ENCODE measurements at regions not wholly inside any gene's neighbourhood (a gene's known extent, or its start where the extent isn't known, plus 50 kb on each side); places are given as distances from the start of the nearest gene placed in this dataset.
"Not testable (repeated sequence)": the region's sequence is repeated elsewhere in the genome, so short reads cannot be mapped to it uniquely, and the experiment has no call there.

DNA sequence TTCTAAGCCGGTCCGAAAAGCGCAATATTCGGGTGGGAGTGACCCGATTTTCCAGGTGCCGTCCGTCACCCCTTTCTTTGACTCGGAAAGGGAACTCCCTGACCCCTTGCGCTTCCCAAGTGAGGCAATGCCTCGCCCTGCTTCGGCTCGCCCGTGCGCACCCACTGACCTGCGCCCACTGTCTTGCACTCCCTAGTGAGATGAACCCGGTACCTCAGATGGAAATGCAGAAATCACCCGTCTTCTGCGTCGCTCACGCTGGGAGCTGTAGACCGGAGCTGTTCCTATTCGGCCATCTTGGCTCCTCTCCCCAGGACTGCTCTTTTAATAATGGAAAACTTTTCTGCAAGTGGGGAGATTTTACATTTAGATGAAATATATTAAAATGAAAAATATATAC, 297.5 kb downstream of the LNPK start:
- H3K27me3 Mint-ChIP-seq = peaks cover 20% of the 10 kb centered on the region
- not testable (repeated sequence) for H3K36me3 Mint-ChIP-seq, H3K9me3 Mint-ChIP-seq, H3K27ac Mint-ChIP-seq, H3K4me3 Mint-ChIP-seq, DNase-seq, H3K4me1 Mint-ChIP-seq

DNA sequence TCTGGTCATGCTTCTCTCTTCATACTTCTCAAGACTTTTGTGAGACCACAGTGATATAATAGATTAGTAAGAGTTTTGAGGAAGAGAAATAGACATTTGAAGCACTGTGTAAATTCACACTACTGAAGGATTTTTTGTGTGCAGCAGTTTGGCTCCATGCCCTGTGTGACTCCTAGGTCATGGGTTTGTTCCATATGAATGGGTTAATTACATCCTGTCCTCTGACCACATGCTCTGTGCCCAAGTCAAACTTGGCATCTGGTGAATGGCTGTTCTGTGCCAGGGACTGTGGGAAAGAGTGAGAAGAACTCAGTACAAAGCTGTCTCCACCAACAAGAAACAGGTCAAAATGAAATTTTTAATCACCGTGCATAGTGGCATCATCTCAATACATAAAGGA, 304.0 kb downstream of the LNPK start:
- Mint-ChIP-seq H3K4me3 (no peak overlapping the region), H3K9me3 (no peaks in the 10 kb centered on the region), H3K27me3 (peaks cover 27% of the 10 kb centered on the region), H3K27ac (no peak overlapping the region), H3K4me1 (no peaks in the 10 kb centered on the region), H3K36me3 (no peaks in the 10 kb centered on the region)
- DNase-seq = no peak

DNA sequence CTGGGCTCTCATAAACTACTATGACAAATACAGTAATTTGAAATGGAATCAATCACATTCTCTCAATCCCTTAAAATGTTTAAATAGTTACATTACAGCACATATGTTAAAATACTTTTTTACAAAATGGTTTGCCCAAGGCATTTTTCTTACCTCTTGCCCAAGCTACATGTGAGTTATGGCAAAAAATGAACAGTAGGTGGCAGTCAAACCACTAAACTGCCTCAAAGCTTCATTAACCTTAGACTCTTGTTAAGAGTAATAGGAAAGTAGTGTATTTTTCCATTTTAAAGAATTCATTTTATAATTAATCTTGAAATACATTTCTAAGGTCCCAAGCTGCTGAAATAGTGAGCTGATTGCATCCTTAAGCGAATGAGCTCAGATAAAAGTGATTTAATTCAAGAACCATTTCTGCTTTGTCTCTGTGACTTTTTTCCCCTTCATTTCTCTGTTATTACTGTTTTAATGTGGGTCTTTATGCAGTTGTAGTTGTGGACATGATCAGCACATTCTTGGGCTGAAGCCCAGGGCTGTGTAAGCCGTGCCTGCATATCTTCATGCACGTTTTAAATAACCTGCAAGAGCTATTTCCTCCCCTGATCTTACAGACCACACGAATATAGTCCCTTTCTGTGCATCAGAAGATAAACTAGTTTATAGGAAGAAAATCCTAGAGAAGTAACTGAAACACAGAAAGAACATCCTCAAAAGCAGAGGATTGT, 311.8 kb downstream of the LNPK start:
- Mint-ChIP-seq H3K9me3 (no peaks in the 10 kb centered on the region), H3K4me3 (no peak overlapping the region), H3K27me3 (peaks cover 23% of the 10 kb centered on the region), H3K36me3 (no peaks in the 10 kb centered on the region), H3K27ac (no peak overlapping the region), H3K4me1 (no peaks in the 10 kb centered on the region)
- DNase-seq = peak; percentile 7

DNA sequence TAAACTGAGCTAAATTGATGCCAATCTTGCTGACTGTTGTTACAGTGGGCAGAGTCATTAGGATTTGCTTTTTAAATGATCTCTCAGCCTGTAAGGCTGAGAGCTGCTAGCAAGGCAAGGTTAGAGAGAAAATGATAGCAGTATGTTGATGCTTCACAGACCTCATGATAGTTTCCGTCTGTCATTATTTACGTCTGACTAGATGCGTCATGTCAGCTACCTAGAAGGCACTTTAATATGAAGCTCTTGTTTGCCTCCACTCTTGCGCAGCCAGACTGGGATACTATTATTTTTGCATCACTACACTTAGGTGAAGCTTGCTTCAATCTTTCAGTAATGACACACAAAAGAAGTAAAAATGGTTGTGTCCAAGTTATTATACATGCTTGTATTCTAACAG, 313.8 kb downstream of the LNPK start:
- H3K36me3 Mint-ChIP-seq = no peaks in the 10 kb centered on the region

DNA sequence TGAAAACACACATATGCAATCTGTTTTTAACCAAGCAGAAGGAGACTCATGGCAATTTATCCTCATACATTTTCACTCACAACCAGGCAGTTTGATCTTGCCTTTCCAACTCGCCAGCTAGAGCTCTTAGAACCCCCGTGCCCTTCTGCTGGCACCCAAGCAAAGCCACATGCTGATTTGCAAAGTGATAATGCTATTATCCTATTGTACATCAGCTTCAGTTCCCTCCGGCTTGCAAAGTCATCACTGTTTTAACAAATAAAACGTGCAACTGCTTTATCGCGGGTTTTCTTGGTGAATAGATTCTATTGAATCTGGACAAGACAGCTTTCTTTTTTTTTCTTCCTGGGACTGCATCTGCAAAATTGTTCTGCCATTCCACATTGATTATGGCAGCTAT, 314.6 kb downstream of the LNPK start:
- Mint-ChIP-seq H3K4me1 (no peaks in the 10 kb centered on the region), H3K27ac (no peak overlapping the region), H3K36me3 (no peaks in the 10 kb centered on the region), H3K9me3 (no peaks in the 10 kb centered on the region), H3K27me3 (peaks cover 31% of the 10 kb centered on the region), H3K4me3 (no peak overlapping the region)
- DNase-seq = no peak

More for the DNA sequence above, 313.8 kb downstream of the LNPK start:
- no peak for DNase-seq
- Mint-ChIP-seq H3K4me3 (no peak overlapping the region), H3K4me1 (no peaks in the 10 kb centered on the region), H3K9me3 (no peaks in the 10 kb centered on the region), H3K27me3 (peaks cover 31% of the 10 kb centered on the region), H3K27ac (no peak overlapping the region)

- H3K27me3 Mint-ChIP-seq = peaks cover 29% of the 10 kb centered on the region
- DNase-seq = no peak
- H3K27ac Mint-ChIP-seq = no peak overlapping the region
- no peaks in the 10 kb centered on the region for H3K9me3 Mint-ChIP-seq
- H3K4me1 Mint-ChIP-seq = no peaks in the 10 kb centered on the region
- no peaks in the 10 kb centered on the region for H3K36me3 Mint-ChIP-seq
- no peak overlapping the region for H3K4me3 Mint-ChIP-seq
Observed at GRCh38 chr2:175686002-175686401, 316.1 kb downstream of the LNPK start.

DNA sequence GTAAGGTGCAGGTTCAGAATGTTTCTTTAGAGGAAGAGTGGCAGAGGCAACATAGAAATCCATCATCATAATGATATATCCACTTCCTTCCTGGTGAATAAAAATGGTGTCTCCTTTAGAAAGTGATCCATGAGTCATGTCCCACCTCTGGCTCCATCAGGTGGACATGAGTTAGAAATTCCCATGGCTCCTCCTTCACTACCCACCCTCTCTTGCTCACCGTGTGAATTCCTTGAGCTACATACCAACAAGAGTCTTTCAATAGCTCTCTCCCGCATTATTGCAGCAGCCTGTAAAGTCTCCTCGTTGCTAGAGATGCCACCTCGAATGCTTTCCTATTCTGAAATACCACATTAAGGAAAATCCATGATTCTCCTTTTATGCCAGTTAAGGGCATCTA, 317.6 kb downstream of the LNPK start:
- Mint-ChIP-seq H3K9me3 (no peaks in the 10 kb centered on the region), H3K36me3 (no peaks in the 10 kb centered on the region), H3K27ac (no peak overlapping the region), H3K4me1 (no peaks in the 10 kb centered on the region), H3K27me3 (peaks cover 23% of the 10 kb centered on the region), H3K4me3 (no peak overlapping the region)
- no peak for DNase-seq

DNA sequence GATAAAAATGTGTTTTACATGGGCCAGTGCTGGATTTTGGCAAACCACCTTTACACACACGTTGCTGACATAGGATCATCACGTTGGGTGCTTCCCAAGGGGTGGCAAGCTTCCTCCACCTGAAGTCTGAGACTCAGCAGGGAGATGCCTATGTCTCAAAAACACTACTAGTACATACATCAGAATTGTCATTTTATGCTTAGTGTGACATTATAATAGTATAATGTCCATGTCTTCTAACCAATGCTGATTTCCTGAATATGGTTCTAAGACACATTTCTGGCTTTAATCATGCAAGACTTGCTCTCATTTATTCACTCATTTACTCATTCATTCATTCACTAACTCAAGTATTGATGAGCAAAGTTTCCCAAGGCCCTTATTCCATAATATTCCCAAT, 322.3 kb downstream of the LNPK start:
- H3K27ac Mint-ChIP-seq = no peak overlapping the region
- no peaks in the 10 kb centered on the region for H3K9me3 Mint-ChIP-seq
- no peaks in the 10 kb centered on the region for H3K36me3 Mint-ChIP-seq
- no peak for DNase-seq
- no peak overlapping the region for H3K4me3 Mint-ChIP-seq
- H3K27me3 Mint-ChIP-seq = peaks cover 21% of the 10 kb centered on the region
- H3K4me1 Mint-ChIP-seq = no peaks in the 10 kb centered on the region

GRCh38 chr2:175679231-175679630, 322.8 kb downstream of the LNPK start:
- peaks cover 19% of the 10 kb centered on the region for H3K27me3 Mint-ChIP-seq
- H3K27ac Mint-ChIP-seq = no peak overlapping the region
- DNase-seq = no peak
- H3K36me3 Mint-ChIP-seq = no peaks in the 10 kb centered on the region
- H3K9me3 Mint-ChIP-seq = no peaks in the 10 kb centered on the region
- H3K4me3 Mint-ChIP-seq = no peak overlapping the region
- H3K4me1 Mint-ChIP-seq = no peaks in the 10 kb centered on the region

DNA sequence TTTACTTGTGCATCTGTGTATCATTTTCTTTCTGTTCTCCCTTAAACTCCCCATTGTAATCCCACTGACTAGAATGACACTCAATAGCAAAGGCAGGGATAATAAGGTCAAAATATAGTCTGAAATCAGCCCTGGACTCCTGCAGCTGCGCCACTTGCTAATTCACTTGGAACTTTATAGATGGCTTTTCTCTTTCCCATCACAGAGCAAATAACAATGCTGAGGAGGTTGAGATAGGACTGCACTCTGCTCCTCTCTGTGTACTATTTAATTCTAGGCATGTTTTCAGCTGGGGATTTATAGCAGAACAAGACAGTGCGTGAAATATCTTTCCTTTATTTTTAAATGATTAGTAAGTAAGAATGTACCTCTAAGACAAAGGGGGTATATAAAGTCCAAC, 324.2 kb downstream of the LNPK start:
- Mint-ChIP-seq H3K9me3 (peaks cover 3% of the 10 kb centered on the region), H3K36me3 (no peaks in the 10 kb centered on the region), H3K4me3 (no peak overlapping the region), H3K27ac (no peak overlapping the region), H3K27me3 (peaks cover 11% of the 10 kb centered on the region), H3K4me1 (no peaks in the 10 kb centered on the region)
- no peak for DNase-seq

- no peaks in the 10 kb centered on the region for H3K4me1 Mint-ChIP-seq
- peaks cover 21% of the 10 kb centered on the region for H3K27me3 Mint-ChIP-seq
- H3K36me3 Mint-ChIP-seq = peaks cover 2% of the 10 kb centered on the region
- no peak for DNase-seq
- no peak overlapping the region for H3K4me3 Mint-ChIP-seq
- H3K9me3 Mint-ChIP-seq = peaks cover 3% of the 10 kb centered on the region
- H3K27ac Mint-ChIP-seq = no peak overlapping the region
Observed at GRCh38 chr2:175676813-175677212, 325.3 kb downstream of the LNPK start.

GRCh38 chr2:175668804-175669203, 333.3 kb downstream of the LNPK start:
- not testable (repeated sequence) for H3K4me3 Mint-ChIP-seq, H3K9me3 Mint-ChIP-seq, H3K36me3 Mint-ChIP-seq, DNase-seq, H3K27ac Mint-ChIP-seq, H3K4me1 Mint-ChIP-seq
- peaks cover 27% of the 10 kb centered on the region for H3K27me3 Mint-ChIP-seq

GRCh38 chr2:175662335-175662734, 339.7 kb downstream of the LNPK start:
- no peak overlapping the region for H3K4me3 Mint-ChIP-seq
- DNase-seq = no peak
- no peaks in the 10 kb centered on the region for H3K36me3 Mint-ChIP-seq
- no peaks in the 10 kb centered on the region for H3K9me3 Mint-ChIP-seq
- no peak overlapping the region for H3K27ac Mint-ChIP-seq
- no peaks in the 10 kb centered on the region for H3K4me1 Mint-ChIP-seq
- peaks cover 16% of the 10 kb centered on the region for H3K27me3 Mint-ChIP-seq

GRCh38 chr2:175648577-175649063, 353.4 kb downstream of the LNPK start:
- Mint-ChIP-seq H3K27me3 (peaks cover 17% of the 10 kb centered on the region), H3K36me3 (no peaks in the 10 kb centered on the region), H3K4me3 (no peak overlapping the region), H3K9me3 (peaks cover 2% of the 10 kb centered on the region), H3K27ac (no peak overlapping the region), H3K4me1 (no peaks in the 10 kb centered on the region)
- DNase-seq = no peak

GRCh38 chr2:175647058-175647457, 355.0 kb downstream of the LNPK start:
- no peak overlapping the region for H3K4me3 Mint-ChIP-seq
- H3K27me3 Mint-ChIP-seq = peaks cover 12% of the 10 kb centered on the region
- H3K9me3 Mint-ChIP-seq = peaks cover 2% of the 10 kb centered on the region
- no peak for DNase-seq
- no peaks in the 10 kb centered on the region for H3K4me1 Mint-ChIP-seq
- H3K27ac Mint-ChIP-seq = no peak overlapping the region
- H3K36me3 Mint-ChIP-seq = no peaks in the 10 kb centered on the region

DNA sequence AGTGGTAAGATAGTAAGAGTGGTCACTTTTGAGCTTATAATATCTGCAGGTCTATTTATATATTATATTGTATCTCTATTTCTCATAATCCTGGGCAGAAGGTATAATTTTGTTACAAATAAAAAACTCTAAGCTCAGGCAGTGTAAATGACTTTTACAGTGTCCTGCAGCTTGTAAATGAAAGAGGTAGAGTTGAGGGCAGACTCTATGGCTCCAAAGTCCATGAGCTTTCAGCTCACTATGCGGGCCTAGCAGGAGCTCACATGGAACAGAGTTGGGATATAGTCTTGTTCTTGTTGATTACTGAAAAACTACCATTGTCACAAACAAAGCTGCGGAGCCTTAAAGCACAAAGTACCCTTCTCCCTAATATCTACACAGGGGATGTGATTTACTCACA, 361.4 kb downstream of the LNPK start:
- peaks cover 9% of the 10 kb centered on the region for H3K27me3 Mint-ChIP-seq
- H3K36me3 Mint-ChIP-seq = no peaks in the 10 kb centered on the region
- H3K9me3 Mint-ChIP-seq = no peaks in the 10 kb centered on the region
- no peak overlapping the region for H3K4me3 Mint-ChIP-seq
- no peak for DNase-seq
- no peaks in the 10 kb centered on the region for H3K4me1 Mint-ChIP-seq
- no peak overlapping the region for H3K27ac Mint-ChIP-seq
